ENCODE measurements at regions not wholly inside any gene's neighbourhood (a gene's known extent, or its start where the extent isn't known, plus 50 kb on each side); places are given as distances from the start of the nearest gene placed in this dataset.

DNA sequence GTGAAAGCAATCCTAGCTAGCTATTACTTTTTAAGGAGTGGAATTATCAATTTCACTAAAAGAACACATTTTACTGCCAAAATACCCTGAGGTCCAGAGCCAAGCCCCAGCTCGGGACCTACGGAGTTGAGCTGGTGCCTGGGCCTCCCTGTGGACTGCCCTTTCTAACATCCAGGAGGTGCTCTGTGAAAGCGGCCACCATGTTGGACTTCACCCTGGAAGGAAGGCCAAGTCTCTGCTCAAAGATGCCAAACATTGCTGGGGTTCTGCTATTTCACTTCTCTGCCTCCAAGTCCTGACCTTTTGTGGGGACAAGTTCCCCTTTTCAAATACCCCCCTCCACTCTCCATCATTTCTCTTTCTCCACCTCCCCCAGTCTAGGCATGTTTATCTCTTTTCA, 498.7 kb upstream of the RAB6C start:
- TF ChIP-seq, protein P1, sequence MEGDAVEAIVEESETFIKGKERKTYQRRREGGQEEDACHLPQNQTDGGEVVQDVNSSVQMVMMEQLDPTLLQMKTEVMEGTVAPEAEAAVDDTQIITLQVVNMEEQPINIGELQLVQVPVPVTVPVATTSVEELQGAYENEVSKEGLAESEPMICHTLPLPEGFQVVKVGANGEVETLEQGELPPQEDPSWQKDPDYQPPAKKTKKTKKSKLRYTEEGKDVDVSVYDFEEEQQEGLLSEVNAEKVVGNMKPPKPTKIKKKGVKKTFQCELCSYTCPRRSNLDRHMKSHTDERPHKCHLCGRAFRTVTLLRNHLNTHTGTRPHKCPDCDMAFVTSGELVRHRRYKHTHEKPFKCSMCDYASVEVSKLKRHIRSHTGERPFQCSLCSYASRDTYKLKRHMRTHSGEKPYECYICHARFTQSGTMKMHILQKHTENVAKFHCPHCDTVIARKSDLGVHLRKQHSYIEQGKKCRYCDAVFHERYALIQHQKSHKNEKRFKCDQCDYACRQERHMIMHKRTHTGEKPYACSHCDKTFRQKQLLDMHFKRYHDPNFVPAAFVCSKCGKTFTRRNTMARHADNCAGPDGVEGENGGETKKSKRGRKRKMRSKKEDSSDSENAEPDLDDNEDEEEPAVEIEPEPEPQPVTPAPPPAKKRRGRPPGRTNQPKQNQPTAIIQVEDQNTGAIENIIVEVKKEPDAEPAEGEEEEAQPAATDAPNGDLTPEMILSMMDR (IDR thresholded peaks at IDR 0.05; ENCODE audit: insufficient read depth, low read length, poor library complexity, severe bottlenecking): no peak
- no peak for TF ChIP-seq EZH2phosphoT487 (conservative IDR thresholded peaks at IDR 0.05; ENCODE audit: low read length)
